Muscle of back (tissue), 3 donors: ENCODE measurements at regions not wholly inside any gene's neighbourhood (a gene's known extent, or its start where the extent isn't known, plus 50 kb on each side); places are given as distances from the start of the nearest gene placed in this dataset.
"Not testable (repeated sequence)": the region's sequence is repeated elsewhere in the genome, so short reads cannot be mapped to it uniquely, and the experiment has no call there.

Experiments used
- DNase-seq, 3 donors: peaks; one replicate each; pipeline versions ENCODE4 v3.0.0 to v3.0.0-alpha.2; 2013

- DNase-seq, result no peak
Observed at GRCh38 chr14:21846227-21846885, 172.7 kb upstream of the OR4E1 start.

- no peak for DNase-seq
Observed at GRCh38 chr14:21840765-21841164, 167.1 kb upstream of the OR4E1 start.

GRCh38 chr14:21833836-21834235, 160.2 kb upstream of the OR4E1 start:
- DNase-seq, result no peak

GRCh38 chr14:21825845-21826244, 152.2 kb upstream of the OR4E1 start:
- DNase-seq, result no peak

GRCh38 chr14:21825149-21825743, 151.6 kb upstream of the OR4E1 start:
- DNase-seq, result no peak

GRCh38 chr14:21822109-21822508, 148.5 kb upstream of the OR4E1 start:
- no peak for DNase-seq

GRCh38 chr14:21820631-21821030, 147.0 kb upstream of the OR4E1 start:
- no peak for DNase-seq

GRCh38 chr14:21819891-21820290, 146.3 kb upstream of the OR4E1 start:
- not testable (repeated sequence) for DNase-seq

- not testable (repeated sequence) for DNase-seq
Observed at GRCh38 chr14:21817010-21817409, 143.4 kb upstream of the OR4E1 start.

- DNase-seq, result no peak
Observed at GRCh38 chr14:21807975-21808374, 134.4 kb upstream of the OR4E1 start.

GRCh38 chr14:21804981-21805380, 131.4 kb upstream of the OR4E1 start:
- no peak for DNase-seq

- DNase-seq, result no peak
Observed at GRCh38 chr14:21802441-21802840, 128.8 kb upstream of the OR4E1 start.

GRCh38 chr14:21796916-21797315, 123.3 kb upstream of the OR4E1 start:
- DNase-seq, result no peak

GRCh38 chr14:21795456-21795855, 121.8 kb upstream of the OR4E1 start:
- DNase-seq, result no peak

- no peak for DNase-seq
Observed at GRCh38 chr14:21791749-21792148, 118.1 kb upstream of the OR4E1 start.

- DNase-seq, result not testable (repeated sequence)
Observed at GRCh38 chr14:21788687-21789086, 115.1 kb upstream of the OR4E1 start.

- not testable (repeated sequence) for DNase-seq
Observed at GRCh38 chr14:21787242-21787641, 113.6 kb upstream of the OR4E1 start.

GRCh38 chr14:21781543-21781942, 107.9 kb upstream of the OR4E1 start:
- no peak for DNase-seq

GRCh38 chr14:21780429-21781084, 106.9 kb upstream of the OR4E1 start:
- no peak for DNase-seq

GRCh38 chr14:21771671-21772070, 98.1 kb upstream of the OR4E1 start:
- DNase-seq, result no peak

GRCh38 chr14:21768875-21769257, 95.2 kb upstream of the OR4E1 start:
- no peak for DNase-seq

GRCh38 chr14:21768116-21768874, 94.7 kb upstream of the OR4E1 start:
- DNase-seq, result no peak

- not testable (repeated sequence) for DNase-seq
Observed at GRCh38 chr14:21760360-21760759, 86.7 kb upstream of the OR4E1 start.
